ENCODE measurements at regions not wholly inside any gene's neighbourhood (a gene's known extent, or its start where the extent isn't known, plus 50 kb on each side); places are given as distances from the start of the nearest gene placed in this dataset.

DNA sequence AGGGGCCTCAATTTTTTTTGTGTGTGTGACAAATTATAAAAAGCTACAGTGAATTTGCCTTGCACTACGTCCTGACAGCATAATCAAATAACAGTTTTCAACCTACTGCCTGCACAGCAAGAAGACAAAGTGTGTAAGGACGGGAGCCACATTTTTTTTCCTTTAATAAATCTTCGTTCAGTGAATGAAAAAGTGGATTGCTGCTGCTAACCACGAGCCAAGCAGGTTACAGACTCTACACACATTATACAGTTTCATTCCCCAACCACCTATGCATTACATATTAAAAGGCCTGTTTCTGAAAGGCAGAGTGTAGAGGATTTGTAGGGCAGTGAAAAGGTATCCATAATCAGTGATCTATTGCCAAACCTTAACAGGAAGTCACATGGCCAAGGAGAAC lies 570.0 kb upstream of the BTBD3 start:
- TF ChIP-seq YY1 (IDR thresholded peaks at IDR 0.05; ENCODE audit: extremely low read depth, insufficient replicate concordance, low read depth, low read length), result no peak
- Histone ChIP-seq H3K4me2 (ENCODE audit: low read length) (no peak overlapping the region), H3K9me2 (ENCODE audit: insufficient read depth) (no peaks in the 10 kb centered on the region), H2AFZ (ENCODE audit: low read depth, low read length, poor library complexity, severe bottlenecking) (no peak overlapping the region), H3K79me2 (ENCODE audit: insufficient read depth, low read length) (no peaks in the 10 kb centered on the region), H3K9me3 (ENCODE audit: control insufficient read depth in 1 of 2, insufficient read depth in 1 of 2, low read depth in 1 of 2, low read length in 2 of 2) (0 out of 4 replicates have a peak, but pooled peaks cover 0 to 4% of the 10 kb centered on the region in 2 experiments), H4K20me1 (ENCODE audit: insufficient read depth) (no peaks in the 10 kb centered on the region), H3K4me3 (replicated peaks in 1 of 2; ENCODE audit: low read depth in 1 of 2, low read length in 2 of 2) (no peak overlapping the region), H3K27me3 (ENCODE audit: insufficient read depth, low read length) (no peaks in the 10 kb centered on the region), H3K9ac (ENCODE audit: low read length) (no peak overlapping the region), H3K27ac (ENCODE audit: low read depth, low read length) (no peak overlapping the region), H3K4me1 (ENCODE audit: control insufficient read depth in 1 of 2, insufficient read depth in 2 of 2, low read length in 2 of 2) (no peaks in the 10 kb centered on the region), H3K36me3 (ENCODE audit: control insufficient read depth in 1 of 2, insufficient read depth in 2 of 2, low read length in 2 of 2) (no peaks in the 10 kb centered on the region)
- DNase-seq (ENCODE audit: low read depth, low spot score), result no peak
- RAD21 ChIA-PET (ENCODE audit: low non-redundant PET in 1 of 2, low total read pairs in 2 of 2, uncharacterized antibody in 2 of 2, unreplicated experiment in 2 of 2), result no interaction called here
- CTCF ChIA-PET, result no interaction called here
- no peak for ATAC-seq
- POLR2A ChIA-PET, result no interaction called here
- BruUV-seq (replicated peaks), result no TSS peak
- intact Hi-C loops (cut with micrococcal nuclease), result no loop called here

GRCh38 chr20:11350126-11351005 lies 567.3 kb upstream of the BTBD3 start:
- intact Hi-C loops (cut with micrococcal nuclease), result no loop called here
- H4K20me1 ChIP-seq (ENCODE audit: insufficient read depth), result no peaks in the 10 kb centered on the region
- no peaks in the 10 kb centered on the region for H3K79me2 ChIP-seq (ENCODE audit: insufficient read depth, low read length)
- ATAC-seq, result no peak
- ChIA-PET RAD21 (ENCODE audit: low non-redundant PET in 1 of 2, low total read pairs in 2 of 2, uncharacterized antibody in 2 of 2, unreplicated experiment in 2 of 2) (no interaction called here), CTCF (no interaction called here), POLR2A (no interaction called here)
- no peak overlapping the region for H2AFZ ChIP-seq (ENCODE audit: low read depth, low read length, poor library complexity, severe bottlenecking)
- no peak overlapping the region for H3K27ac ChIP-seq (ENCODE audit: low read depth, low read length)
- no peaks in the 10 kb centered on the region for H3K4me1 ChIP-seq (ENCODE audit: control insufficient read depth in 1 of 2, insufficient read depth in 2 of 2, low read length in 2 of 2)
- H3K4me3 ChIP-seq (replicated peaks in 1 of 2; ENCODE audit: low read depth in 1 of 2, low read length in 2 of 2), result no peak overlapping the region
- no peak for DNase-seq (ENCODE audit: low read depth, low spot score)
- H3K27me3 ChIP-seq (ENCODE audit: insufficient read depth, low read length), result no peaks in the 10 kb centered on the region
- no peaks in the 10 kb centered on the region for H3K36me3 ChIP-seq (ENCODE audit: control insufficient read depth in 1 of 2, insufficient read depth in 2 of 2, low read length in 2 of 2)
- H3K4me2 ChIP-seq (ENCODE audit: low read length), result no peak overlapping the region
- no peaks in the 10 kb centered on the region for H3K9me2 ChIP-seq (ENCODE audit: insufficient read depth)
- no TSS peak for BruUV-seq (replicated peaks)
- 0 out of 4 replicates have a peak, but pooled peaks cover 0 to 4% of the 10 kb centered on the region in 2 experiments for H3K9me3 ChIP-seq (ENCODE audit: control insufficient read depth in 1 of 2, insufficient read depth in 1 of 2, low read depth in 1 of 2, low read length in 2 of 2)
- no peak overlapping the region for H3K9ac ChIP-seq (ENCODE audit: low read length)
- TF ChIP-seq, protein P1, sequence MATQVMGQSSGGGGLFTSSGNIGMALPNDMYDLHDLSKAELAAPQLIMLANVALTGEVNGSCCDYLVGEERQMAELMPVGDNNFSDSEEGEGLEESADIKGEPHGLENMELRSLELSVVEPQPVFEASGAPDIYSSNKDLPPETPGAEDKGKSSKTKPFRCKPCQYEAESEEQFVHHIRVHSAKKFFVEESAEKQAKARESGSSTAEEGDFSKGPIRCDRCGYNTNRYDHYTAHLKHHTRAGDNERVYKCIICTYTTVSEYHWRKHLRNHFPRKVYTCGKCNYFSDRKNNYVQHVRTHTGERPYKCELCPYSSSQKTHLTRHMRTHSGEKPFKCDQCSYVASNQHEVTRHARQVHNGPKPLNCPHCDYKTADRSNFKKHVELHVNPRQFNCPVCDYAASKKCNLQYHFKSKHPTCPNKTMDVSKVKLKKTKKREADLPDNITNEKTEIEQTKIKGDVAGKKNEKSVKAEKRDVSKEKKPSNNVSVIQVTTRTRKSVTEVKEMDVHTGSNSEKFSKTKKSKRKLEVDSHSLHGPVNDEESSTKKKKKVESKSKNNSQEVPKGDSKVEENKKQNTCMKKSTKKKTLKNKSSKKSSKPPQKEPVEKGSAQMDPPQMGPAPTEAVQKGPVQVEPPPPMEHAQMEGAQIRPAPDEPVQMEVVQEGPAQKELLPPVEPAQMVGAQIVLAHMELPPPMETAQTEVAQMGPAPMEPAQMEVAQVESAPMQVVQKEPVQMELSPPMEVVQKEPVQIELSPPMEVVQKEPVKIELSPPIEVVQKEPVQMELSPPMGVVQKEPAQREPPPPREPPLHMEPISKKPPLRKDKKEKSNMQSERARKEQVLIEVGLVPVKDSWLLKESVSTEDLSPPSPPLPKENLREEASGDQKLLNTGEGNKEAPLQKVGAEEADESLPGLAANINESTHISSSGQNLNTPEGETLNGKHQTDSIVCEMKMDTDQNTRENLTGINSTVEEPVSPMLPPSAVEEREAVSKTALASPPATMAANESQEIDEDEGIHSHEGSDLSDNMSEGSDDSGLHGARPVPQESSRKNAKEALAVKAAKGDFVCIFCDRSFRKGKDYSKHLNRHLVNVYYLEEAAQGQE (IDR thresholded peaks at IDR 0.05; ENCODE audit: low read depth), result no peak
- TF ChIP-seq CEBPB (IDR thresholded peaks at IDR 0.05; ENCODE audit: low read depth) (no peak), EZH2 (IDR thresholded peaks at IDR 0.05) (no peak), ZBTB33 (IDR thresholded peaks at IDR 0.05; ENCODE audit: extremely low read depth, insufficient replicate concordance, low read length) (no peak), CBX3 (IDR thresholded peaks at IDR 0.05; ENCODE audit: low read depth) (no peak), POLR2AphosphoS5 (IDR thresholded peaks at IDR 0.05; ENCODE audit: low read depth, low read length) (no peak), FOSL1 (IDR thresholded peaks at IDR 0.05; ENCODE audit: low read depth) (no peak), SP1 (IDR thresholded peaks at IDR 0.05; ENCODE audit: low read depth) (no peak), EGR1 (IDR thresholded peaks at IDR 0.05; ENCODE audit: low read depth) (no peak), YY1 (IDR thresholded peaks at IDR 0.05; ENCODE audit: extremely low read depth, insufficient replicate concordance, low read depth, low read length) (no peak)
- TF ChIP-seq, protein P2, sequence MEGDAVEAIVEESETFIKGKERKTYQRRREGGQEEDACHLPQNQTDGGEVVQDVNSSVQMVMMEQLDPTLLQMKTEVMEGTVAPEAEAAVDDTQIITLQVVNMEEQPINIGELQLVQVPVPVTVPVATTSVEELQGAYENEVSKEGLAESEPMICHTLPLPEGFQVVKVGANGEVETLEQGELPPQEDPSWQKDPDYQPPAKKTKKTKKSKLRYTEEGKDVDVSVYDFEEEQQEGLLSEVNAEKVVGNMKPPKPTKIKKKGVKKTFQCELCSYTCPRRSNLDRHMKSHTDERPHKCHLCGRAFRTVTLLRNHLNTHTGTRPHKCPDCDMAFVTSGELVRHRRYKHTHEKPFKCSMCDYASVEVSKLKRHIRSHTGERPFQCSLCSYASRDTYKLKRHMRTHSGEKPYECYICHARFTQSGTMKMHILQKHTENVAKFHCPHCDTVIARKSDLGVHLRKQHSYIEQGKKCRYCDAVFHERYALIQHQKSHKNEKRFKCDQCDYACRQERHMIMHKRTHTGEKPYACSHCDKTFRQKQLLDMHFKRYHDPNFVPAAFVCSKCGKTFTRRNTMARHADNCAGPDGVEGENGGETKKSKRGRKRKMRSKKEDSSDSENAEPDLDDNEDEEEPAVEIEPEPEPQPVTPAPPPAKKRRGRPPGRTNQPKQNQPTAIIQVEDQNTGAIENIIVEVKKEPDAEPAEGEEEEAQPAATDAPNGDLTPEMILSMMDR (IDR thresholded peaks at IDR 0.05 in 2 of 3, conservative IDR thresholded peaks at IDR 0.05 in 1 of 3; ENCODE audit: borderline replicate concordance in 1 of 3, insufficient read depth in 1 of 3, low read depth in 2 of 3, low read length in 2 of 3), result no peak
